A549 (cell line): ENCODE measurements at regions not wholly inside any gene's neighbourhood (a gene's known extent, or its start where the extent isn't known, plus 50 kb on each side); places are given as distances from the start of the nearest gene placed in this dataset.

ENCODE experiments used
- EP300 ChIP-seq, 2 experiments: fragments of >200 bp; sonication (Bioruptor Twin); formaldehyde crosslinking; IDR thresholded peaks; 2 replicates in 1 of 2; 3 replicates in 1 of 2; pipeline ENCODE4 v1.6.1; 2016 to 2017
- HDAC2 ChIP-seq: fragments of 200-600 bp; sonication (generic); IDR thresholded peaks from 2 replicates; pipeline ENCODE4 v1.6.1; 2016
- MAZ ChIP-seq: fragments of 150-350 bp; IDR thresholded peaks from 2 replicates; pipeline ENCODE4 v1.6.1; 2014; ENCODE audit warnings: antibody characterized with exemption, low read depth, low read length, borderline replicate concordance
- POLR2AphosphoS2 ChIP-seq: conservative IDR thresholded peaks from 2 replicates; pipeline ENCODE4 v1.6.1; 2012; ENCODE audit warnings: low read length, improper control_type of control experiment, inconsistent platforms

DNA sequence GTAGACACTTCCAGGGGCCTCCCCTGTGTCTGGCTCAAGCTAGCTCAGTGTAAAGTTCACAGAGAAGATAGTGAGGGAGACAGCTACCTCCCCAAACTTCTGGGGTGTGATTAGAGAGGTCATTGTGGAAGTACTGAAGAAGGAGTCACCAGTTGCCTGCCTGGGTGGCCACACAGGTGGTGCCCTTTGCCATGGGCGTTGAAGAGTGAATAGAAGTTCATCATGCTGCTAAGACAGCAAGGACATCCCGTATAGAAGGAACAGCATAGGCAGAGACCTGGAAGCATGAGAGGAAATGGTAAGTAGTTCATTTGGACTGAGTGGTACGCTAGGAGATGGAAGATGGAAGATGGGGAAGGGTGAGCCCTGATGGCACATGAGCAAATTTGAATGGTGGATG lies 110.1 kb downstream of the PJA1 start:
- no peak for TF ChIP-seq MAZ
- TF ChIP-seq EP300 (IDR thresholded peaks at IDR 0.05): no peak
- TF ChIP-seq HDAC2: no peak
- TF ChIP-seq POLR2AphosphoS2: no peak
